H9 (cell line): ENCODE measurements at regions not wholly inside any gene's neighbourhood (a gene's known extent, or its start where the extent isn't known, plus 50 kb on each side); places are given as distances from the start of the nearest gene placed in this dataset.

Experiments used
- DNase-seq: peaks from one replicate; pipeline ENCODE4 v3.0.0-alpha.2; 2017
- H2AFZ ChIP-seq: one replicate; pipeline ENCODE4 v1.6.1; 2013; ENCODE audit warnings: mild to moderate bottlenecking, low read length, control low read depth, moderate library complexity
- H2AK5ac ChIP-seq: 2 replicates; pipeline ENCODE4 v1.6.1; 2013; ENCODE audit warnings: low read length, control low read depth, mixed read lengths; ENCODE audit not compliant: insufficient read length
- H2BK120ac ChIP-seq: one replicate; pipeline ENCODE4 v1.6.1; 2013; ENCODE audit warnings: low read depth, mild to moderate bottlenecking, low read length, control low read depth, inconsistent platforms; ENCODE audit not compliant: poor library complexity, severe bottlenecking
- H2BK12ac ChIP-seq: 2 replicates; pipeline ENCODE4 v1.6.1; 2013; ENCODE audit warnings: low read length, control low read depth, mixed read lengths, low read depth; ENCODE audit not compliant: insufficient read length
- H2BK15ac ChIP-seq: 2 replicates; pipeline ENCODE4 v1.6.1; 2013; ENCODE audit warnings: low read depth, low read length, control low read depth
- H2BK20ac ChIP-seq: one replicate; pipeline ENCODE4 v1.6.1; 2013; ENCODE audit warnings: low read depth, mild to moderate bottlenecking, low read length, control low read depth, inconsistent platforms; ENCODE audit not compliant: poor library complexity, severe bottlenecking
- H2BK5ac ChIP-seq: 2 replicates; pipeline ENCODE4 v1.6.1; 2013; ENCODE audit warnings: low read length, control low read depth, mixed read lengths; ENCODE audit not compliant: insufficient read length
- H3K14ac ChIP-seq: 2 replicates; pipeline ENCODE4 v1.6.1; 2013; ENCODE audit warnings: low read length, control low read depth; ENCODE audit not compliant: insufficient read depth
- H3K18ac ChIP-seq: 2 replicates; pipeline ENCODE4 v1.6.1; 2013; ENCODE audit warnings: low read depth, mild to moderate bottlenecking, mixed read lengths, low read length, control low read depth; ENCODE audit not compliant: insufficient read length
- H3K23ac ChIP-seq: 2 replicates; pipeline ENCODE4 v1.6.1; 2013; ENCODE audit warnings: low read length, control low read depth, mixed read lengths, low read depth; ENCODE audit not compliant: insufficient read length
- H3K23me2 ChIP-seq: 2 replicates; pipeline ENCODE4 v1.6.1; 2013; ENCODE audit warnings: low read depth, mild to moderate bottlenecking, mixed read lengths, low read length, control low read depth; ENCODE audit not compliant: insufficient read length, poor library complexity, severe bottlenecking
- H3K27ac ChIP-seq: 2 replicates; pipeline ENCODE4 v1.5.1; 2013; ENCODE audit warnings: low read length, control low read depth, mixed read lengths, low read depth; ENCODE audit not compliant: insufficient read length
- H3K27me3 ChIP-seq: 2 replicates; pipeline ENCODE4 v1.6.1; 2013; ENCODE audit warnings: low read length, control low read depth, inconsistent platforms; ENCODE audit not compliant: insufficient read depth
- H3K4ac ChIP-seq: 2 replicates; pipeline ENCODE4 v1.6.1; 2013; ENCODE audit warnings: low read depth, mild to moderate bottlenecking, control low read depth, inconsistent platforms, low read length, moderate library complexity
- H3K4me1 ChIP-seq: 2 replicates; pipeline ENCODE4 v1.6.1; 2013; ENCODE audit warnings: low read length, control low read depth, inconsistent platforms; ENCODE audit not compliant: insufficient read depth
- H3K4me2 ChIP-seq: 2 replicates; pipeline ENCODE4 v1.6.1; 2013; ENCODE audit warnings: low read length, control low read depth, mixed read lengths; ENCODE audit not compliant: insufficient read length, insufficient read depth
- H3K56ac ChIP-seq: 2 replicates; pipeline ENCODE4 v1.6.1; 2013; ENCODE audit warnings: low read depth, mild to moderate bottlenecking, mixed read lengths, low read length, control low read depth; ENCODE audit not compliant: insufficient read length
- H3K79me1 ChIP-seq: 2 replicates; pipeline ENCODE4 v1.6.1; 2013; ENCODE audit warnings: low read depth, mild to moderate bottlenecking, moderate library complexity, low read length, control low read depth, inconsistent platforms; ENCODE audit not compliant: insufficient read depth, poor library complexity, severe bottlenecking
- H3K79me2 ChIP-seq: 2 replicates; pipeline ENCODE4 v1.6.1; 2013; ENCODE audit warnings: low read length, control low read depth, inconsistent platforms; ENCODE audit not compliant: insufficient read depth
- H3K9ac ChIP-seq: 2 replicates; pipeline ENCODE4 v1.6.1; 2013; ENCODE audit warnings: low read length, control low read depth, mixed read lengths; ENCODE audit not compliant: insufficient read length; ENCODE audit errors: extremely low read depth
- H3K9me3 ChIP-seq: one replicate; pipeline ENCODE4 v1.6.1; 2013; ENCODE audit warnings: low read depth, low read length, inconsistent platforms; ENCODE audit not compliant: control insufficient read depth
- H3T11ph ChIP-seq: one replicate; pipeline ENCODE4 v1.6.1; 2013; ENCODE audit warnings: mild to moderate bottlenecking, low read length, control low read depth, inconsistent platforms
- H4K20me1 ChIP-seq: one replicate; pipeline ENCODE4 v1.6.1; 2013; ENCODE audit not compliant: control insufficient read depth, insufficient read length, insufficient read depth
- H4K5ac ChIP-seq: 2 replicates; pipeline ENCODE4 v1.6.1; 2013; ENCODE audit warnings: low read depth, mild to moderate bottlenecking, mixed read lengths, low read length, control low read depth; ENCODE audit not compliant: insufficient read length
- H4K8ac ChIP-seq: replicated peaks from 2 replicates; pipeline ENCODE4 v1.6.1; 2013; ENCODE audit warnings: low read length, control low read depth, mixed read lengths, low read depth; ENCODE audit not compliant: insufficient read length
- H4K91ac ChIP-seq: 2 replicates; pipeline ENCODE4 v1.6.1; 2013; ENCODE audit warnings: low read depth, mild to moderate bottlenecking, moderate library complexity, mixed read lengths, low read length, control low read depth; ENCODE audit not compliant: insufficient read length
- H3K27ac Mint-ChIP-seq, 3 experiments: 2 replicates in 2 of 3; 3 replicates in 1 of 3; pipeline ENCODE4 v1.8.0; 2020 to 2021; ENCODE audit warnings: mixed read lengths in 3 of 3, mild to moderate bottlenecking in 1 of 3, moderate library complexity in 1 of 3
- H3K27me3 Mint-ChIP-seq: 2 replicates; pipeline ENCODE4 v1.8.0; 2021; ENCODE audit warnings: low read depth, mild to moderate bottlenecking, moderate library complexity, mixed read lengths
- H3K36me3 Mint-ChIP-seq, 3 experiments: 2 replicates in 2 of 3; 3 replicates in 1 of 3; pipeline ENCODE4 v1.8.0; 2020 to 2021; ENCODE audit warnings: low read depth in 3 of 3, mixed read lengths in 3 of 3; ENCODE audit not compliant: insufficient read depth in 1 of 3
- H3K4me1 Mint-ChIP-seq, 2 experiments: 2 replicates each; pipeline ENCODE4 v1.8.0; 2020; ENCODE audit warnings: mixed read lengths in 2 of 2
- H3K4me3 Mint-ChIP-seq, 2 experiments: 2 replicates in 1 of 2; 3 replicates in 1 of 2; pipeline ENCODE4 v1.8.0; 2020 to 2021; ENCODE audit warnings: mild to moderate bottlenecking in 2 of 2, mixed read lengths in 2 of 2, moderate library complexity in 1 of 2
- H3K9me3 Mint-ChIP-seq, 2 experiments: 2 replicates in 1 of 2; 3 replicates in 1 of 2; pipeline ENCODE4 v1.8.0; 2020; ENCODE audit warnings: mild to moderate bottlenecking in 2 of 2, mixed read lengths in 2 of 2, moderate library complexity in 1 of 2
- WGBS: extraction: QIAGEN DNeasy Blood & Tissue Kit; methylation state at CpG from one replicate; pipeline ENCODE4 v1.1.7; 2013; ENCODE audit warnings: missing lambda C conversion rate, low lambda C conversion rate, mixed read lengths; ENCODE audit not compliant: insufficient read length; ENCODE audit errors: extremely low coverage; 5-methylcytosine and 5-hydroxymethylcytosine counted together
- TF ChIP-seq, protein P1 (sequence below): fragments of 200-600 bp; sonication (generic); conservative IDR thresholded peaks from 3 replicates; pipeline ENCODE4 v1.8.0; 2021; ENCODE audit warnings: antibody characterized with exemption, mild to moderate bottlenecking

DNA sequence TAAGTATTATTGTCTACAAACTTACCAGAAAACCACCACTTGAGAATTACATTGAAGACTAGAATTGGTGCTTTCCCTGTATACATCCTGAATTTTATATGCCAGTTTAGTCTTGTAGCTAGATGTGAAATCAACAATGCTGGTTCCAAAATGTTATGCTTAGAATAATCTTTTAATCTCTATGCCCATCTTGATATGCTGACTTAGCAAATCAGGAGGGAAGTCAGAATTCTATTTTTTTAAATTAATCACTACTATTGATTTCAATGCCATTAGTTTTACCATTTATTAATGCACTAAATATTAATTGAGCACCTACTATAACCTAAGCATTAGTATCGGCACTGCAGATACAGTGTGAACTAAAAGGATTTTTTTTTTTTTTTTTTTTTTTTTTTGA is 641.6 kb upstream of the ADGRL4 start:
- no peak overlapping the region for H3T11ph ChIP-seq
- no peak overlapping the region for H3K9ac ChIP-seq
- H4K5ac ChIP-seq, result no peak overlapping the region
- H3K27me3 Mint-ChIP-seq, result peaks cover 2% of the 10 kb centered on the region; the same call in 1 of the 2 replicates
- H2BK12ac ChIP-seq, result no peak overlapping the region
- H3K27me3 ChIP-seq, result no peaks in the 10 kb centered on the region
- H4K91ac ChIP-seq, result no peak overlapping the region
- no peaks in the 10 kb centered on the region for H3K23me2 ChIP-seq
- H4K8ac ChIP-seq, result no peak overlapping the region
- H3K23ac ChIP-seq, result no peak overlapping the region
- no peak overlapping the region for H3K56ac ChIP-seq
- no peak overlapping the region for H2BK20ac ChIP-seq
- no peak overlapping the region for H2BK120ac ChIP-seq
- TF ChIP-seq, protein P1, sequence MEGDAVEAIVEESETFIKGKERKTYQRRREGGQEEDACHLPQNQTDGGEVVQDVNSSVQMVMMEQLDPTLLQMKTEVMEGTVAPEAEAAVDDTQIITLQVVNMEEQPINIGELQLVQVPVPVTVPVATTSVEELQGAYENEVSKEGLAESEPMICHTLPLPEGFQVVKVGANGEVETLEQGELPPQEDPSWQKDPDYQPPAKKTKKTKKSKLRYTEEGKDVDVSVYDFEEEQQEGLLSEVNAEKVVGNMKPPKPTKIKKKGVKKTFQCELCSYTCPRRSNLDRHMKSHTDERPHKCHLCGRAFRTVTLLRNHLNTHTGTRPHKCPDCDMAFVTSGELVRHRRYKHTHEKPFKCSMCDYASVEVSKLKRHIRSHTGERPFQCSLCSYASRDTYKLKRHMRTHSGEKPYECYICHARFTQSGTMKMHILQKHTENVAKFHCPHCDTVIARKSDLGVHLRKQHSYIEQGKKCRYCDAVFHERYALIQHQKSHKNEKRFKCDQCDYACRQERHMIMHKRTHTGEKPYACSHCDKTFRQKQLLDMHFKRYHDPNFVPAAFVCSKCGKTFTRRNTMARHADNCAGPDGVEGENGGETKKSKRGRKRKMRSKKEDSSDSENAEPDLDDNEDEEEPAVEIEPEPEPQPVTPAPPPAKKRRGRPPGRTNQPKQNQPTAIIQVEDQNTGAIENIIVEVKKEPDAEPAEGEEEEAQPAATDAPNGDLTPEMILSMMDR, result no peak
- H2BK15ac ChIP-seq, result no peak overlapping the region
- H3K4me1 Mint-ChIP-seq, result peaks cover 8 to 9% of the 10 kb centered on the region in 2 experiments
- H3K27ac ChIP-seq, result no peak overlapping the region
- H3K79me1 ChIP-seq, result no peaks in the 10 kb centered on the region
- H2BK5ac ChIP-seq, result no peak overlapping the region
- H3K14ac ChIP-seq, result no peak overlapping the region
- H3K9me3 ChIP-seq, result no peaks in the 10 kb centered on the region
- H3K18ac ChIP-seq, result no peak overlapping the region
- peaks cover 0 to 10% (median 0%) of the 10 kb centered on the region in 3 experiments; a peak in 4 of 7 replicates for H3K36me3 Mint-ChIP-seq
- no peak overlapping the region for H3K4ac ChIP-seq
- WGBS, result no CpG with 5 or more reads among the region's 1 CpG
- no peak overlapping the region for H3K4me2 ChIP-seq
- no peaks in the 10 kb centered on the region for H3K79me2 ChIP-seq
- no peak for DNase-seq
- peaks cover 0 to 8% of the 10 kb centered on the region in 2 experiments; a peak in 2 of 5 replicates for H3K9me3 Mint-ChIP-seq
- H3K4me3 Mint-ChIP-seq, result no peak overlapping the region
- no peak overlapping the region for H3K27ac Mint-ChIP-seq
- no peaks in the 10 kb centered on the region for H3K4me1 ChIP-seq
- H2AK5ac ChIP-seq, result no peak overlapping the region
- H4K20me1 ChIP-seq, result no peaks in the 10 kb centered on the region
- H2AFZ ChIP-seq, result no peak overlapping the region
